ENCODE measurements at regions not wholly inside any gene's neighbourhood (a gene's known extent, or its start where the extent isn't known, plus 50 kb on each side); places are given as distances from the start of the nearest gene placed in this dataset.
"Not testable (repeated sequence)": the region's sequence is repeated elsewhere in the genome, so short reads cannot be mapped to it uniquely, and the experiment has no call there.

DNA sequence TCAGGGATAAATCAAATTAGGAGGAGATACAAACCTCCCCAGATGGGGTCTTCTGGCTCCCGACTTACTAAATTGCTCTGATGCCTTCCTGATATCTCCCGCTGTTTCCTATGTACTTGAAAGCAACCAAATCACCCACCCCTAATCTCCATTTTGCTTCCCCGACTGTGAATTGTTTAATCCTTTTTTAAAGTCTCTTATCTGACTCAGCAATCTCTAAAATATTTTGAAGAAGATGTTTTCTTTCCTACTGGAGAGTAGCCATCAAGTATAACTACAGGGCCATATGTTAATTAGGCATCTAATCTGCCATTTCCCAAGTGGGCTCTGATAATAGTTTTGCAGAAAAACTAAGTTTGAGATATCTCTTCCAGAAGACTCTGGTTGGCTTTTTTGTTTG, 365.2 kb upstream of the MAF start:
- DNase-seq = no peak

DNA sequence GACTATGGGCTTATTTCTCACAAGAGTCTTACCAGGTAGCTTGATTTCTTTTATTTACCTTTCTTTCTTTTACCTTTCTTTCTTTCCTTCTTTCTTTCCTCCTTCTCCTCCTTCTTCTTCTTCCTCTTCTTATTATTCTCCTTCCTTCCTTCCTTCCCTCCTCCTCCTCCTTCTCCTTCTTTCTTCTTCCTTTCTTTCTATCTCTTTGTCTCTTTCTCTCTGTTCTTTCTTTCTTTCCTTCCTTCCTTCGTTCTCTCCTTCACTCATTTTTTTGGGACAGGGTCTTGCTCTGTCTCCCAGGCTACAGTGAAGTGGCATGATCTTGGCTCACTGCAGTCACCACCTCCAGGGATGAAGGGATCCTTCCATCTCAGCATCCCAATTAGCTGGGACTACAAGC, 363.6 kb upstream of the MAF start:
- no peak for DNase-seq

DNA sequence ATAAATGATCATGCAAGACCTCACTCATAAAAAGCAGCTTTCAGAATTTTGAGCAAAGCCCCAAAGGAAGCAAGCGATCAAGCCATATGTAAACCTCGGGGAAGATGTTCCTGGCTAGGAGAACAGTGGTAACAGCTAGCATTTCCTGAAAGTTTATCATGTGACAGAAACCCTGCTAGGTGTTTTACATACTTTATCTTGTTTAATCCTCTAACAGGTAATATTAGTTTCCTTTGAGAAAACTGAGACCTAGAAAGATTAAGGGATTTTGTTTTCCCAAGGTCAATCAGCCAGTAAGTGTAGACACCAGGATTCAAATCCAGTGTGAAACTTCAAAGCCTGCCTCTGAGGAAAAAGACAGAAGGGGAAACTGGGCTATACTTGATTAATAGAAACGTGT, 362.4 kb upstream of the MAF start:
- no peak for DNase-seq

DNA sequence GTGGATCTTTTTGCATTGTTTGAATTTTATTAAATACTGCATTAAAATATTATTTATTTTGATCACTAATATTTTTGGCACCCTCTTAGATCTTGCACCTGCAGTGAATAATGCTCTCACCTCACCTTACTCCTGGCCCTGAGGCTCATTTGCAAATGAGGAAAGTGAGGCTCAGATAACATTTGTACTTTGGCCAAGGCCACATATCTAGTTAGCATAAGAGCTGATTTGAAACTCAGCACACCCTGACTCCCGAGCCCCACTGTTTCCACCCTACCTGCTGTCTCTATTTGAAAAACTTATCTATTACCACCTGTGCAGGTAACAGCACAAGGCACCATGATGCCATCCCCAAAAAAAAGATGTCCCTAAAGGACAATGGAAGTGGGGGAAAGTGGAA, 358.7 kb upstream of the MAF start:
- DNase-seq = no peak

DNA sequence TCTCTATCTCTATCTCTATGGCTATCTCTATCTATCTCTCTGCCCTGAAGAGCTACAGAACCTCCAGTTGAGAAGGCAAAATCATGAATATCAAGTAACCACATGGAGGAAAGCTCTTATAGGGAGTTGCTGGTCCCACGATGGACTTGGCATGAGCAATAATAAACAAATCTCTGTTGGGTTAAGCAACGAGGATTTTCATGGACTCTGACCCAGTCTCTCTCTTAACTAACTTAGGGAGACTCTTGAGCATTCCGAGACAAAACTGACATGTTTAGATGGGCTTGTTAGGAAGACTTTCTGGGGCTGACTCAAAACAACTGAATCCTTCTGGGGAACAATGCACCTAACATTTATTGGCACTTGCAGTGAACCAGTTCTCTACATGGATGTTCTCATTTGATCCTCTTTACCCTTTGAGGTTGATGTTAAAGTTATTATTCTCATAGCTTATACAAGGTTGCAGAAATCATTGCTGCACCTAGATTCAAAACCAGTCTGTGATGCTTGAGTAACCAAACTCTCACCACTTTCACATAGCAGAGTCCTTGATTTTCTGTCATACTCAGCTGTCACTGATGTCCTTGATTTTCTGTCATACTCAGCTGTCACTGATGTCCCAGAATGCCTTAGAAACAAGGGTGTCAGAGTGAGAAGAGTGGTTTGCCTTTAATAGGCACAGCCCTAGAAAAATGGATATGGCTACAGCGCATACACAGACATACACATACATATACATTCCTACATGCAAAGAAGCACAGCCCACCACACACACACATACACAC, 354.6 kb upstream of the MAF start:
- no peak for DNase-seq

DNA sequence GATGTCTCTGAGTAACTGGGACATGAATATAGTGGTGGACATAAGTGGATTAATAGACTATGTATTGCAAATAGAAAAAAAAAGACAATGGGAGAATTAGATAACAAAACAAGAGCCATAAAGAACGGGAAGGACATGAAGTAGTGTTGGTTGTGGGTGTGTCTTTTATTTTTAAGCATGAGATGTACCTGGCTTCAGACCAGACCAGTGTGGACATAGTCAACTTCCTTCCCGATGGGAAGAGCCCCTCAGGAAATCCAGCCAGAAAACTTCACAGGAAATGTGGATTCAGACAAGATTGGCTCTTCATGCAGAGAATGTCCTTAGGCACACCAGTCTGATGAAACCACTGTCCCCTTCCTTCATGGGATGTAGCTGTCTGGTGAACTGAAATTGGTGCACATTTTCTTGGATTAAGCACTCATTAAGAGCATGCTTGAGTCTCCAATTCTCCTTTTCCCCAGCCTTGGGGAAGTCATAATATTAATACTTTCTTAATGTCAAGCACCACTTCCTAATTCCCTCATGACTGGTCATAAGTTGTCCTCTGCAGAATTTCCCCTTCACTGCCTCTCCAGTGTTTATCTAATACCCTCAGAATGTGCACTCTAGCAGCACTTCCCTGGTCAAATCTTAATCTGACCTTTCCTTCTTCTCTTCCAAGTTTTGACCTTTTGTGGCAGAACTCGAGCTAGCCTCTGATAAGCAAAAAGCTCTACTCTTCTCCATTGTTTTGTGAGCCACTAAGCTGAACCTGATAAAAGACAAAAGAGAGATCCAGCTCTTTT, 350.6 kb upstream of the MAF start:
- no peak for DNase-seq

DNA sequence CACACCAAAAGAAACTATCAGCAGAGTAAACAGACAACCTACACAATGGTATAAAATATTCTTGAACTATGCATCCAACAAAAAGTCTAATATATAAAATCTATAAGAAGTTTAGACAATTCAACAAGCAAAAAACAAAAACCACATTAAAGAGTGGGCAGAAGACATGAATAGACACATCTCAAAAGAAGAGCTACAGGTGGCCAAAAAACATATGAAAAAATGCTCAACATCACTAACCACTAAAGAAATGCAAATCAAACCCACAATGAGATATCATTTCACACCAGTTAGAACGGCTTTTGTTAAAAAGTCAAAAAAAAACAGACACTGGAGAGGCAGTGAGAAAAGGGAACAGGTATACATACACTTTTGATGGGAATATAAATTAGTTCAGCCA, 348.9 kb upstream of the MAF start:
- no peak for DNase-seq

DNA sequence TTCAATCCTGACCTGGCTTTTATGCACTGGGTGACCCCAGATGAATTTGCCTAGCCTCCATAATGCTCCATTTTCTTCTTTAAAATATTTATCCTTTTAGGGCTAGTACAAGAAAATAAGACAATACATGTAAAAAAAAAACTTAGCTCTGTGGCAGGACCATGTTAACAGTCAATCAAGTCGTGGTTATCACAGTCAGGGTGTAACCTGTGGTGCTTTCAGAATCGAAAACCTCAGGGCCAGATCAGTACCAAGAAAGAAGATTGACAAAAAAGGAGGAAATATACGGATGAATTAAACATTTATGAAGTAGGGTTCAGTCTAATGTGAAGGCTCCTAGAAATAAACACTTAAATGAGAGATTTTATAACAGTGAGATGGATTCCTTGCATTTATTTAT, 347.2 kb upstream of the MAF start:
- DNase-seq = no peak

DNA sequence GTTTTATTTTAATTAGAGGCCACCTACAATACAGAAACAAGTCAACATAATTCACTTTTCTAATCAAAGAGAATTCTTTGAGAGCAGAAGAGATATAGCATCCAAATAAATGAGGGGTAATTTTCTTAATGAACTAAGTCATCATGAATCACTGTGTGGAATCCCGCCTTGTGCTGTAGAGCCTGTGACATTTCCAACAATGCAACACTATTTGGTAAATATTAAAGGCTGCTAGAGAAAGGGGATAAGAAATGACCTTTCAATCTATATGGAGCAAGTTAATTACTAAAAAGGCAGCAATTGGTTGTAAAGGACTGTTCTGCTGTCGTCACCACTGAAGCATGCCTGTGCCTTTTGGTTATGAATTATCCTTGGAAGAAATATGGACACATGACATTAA, 345.7 kb upstream of the MAF start:
- no peak for DNase-seq

DNA sequence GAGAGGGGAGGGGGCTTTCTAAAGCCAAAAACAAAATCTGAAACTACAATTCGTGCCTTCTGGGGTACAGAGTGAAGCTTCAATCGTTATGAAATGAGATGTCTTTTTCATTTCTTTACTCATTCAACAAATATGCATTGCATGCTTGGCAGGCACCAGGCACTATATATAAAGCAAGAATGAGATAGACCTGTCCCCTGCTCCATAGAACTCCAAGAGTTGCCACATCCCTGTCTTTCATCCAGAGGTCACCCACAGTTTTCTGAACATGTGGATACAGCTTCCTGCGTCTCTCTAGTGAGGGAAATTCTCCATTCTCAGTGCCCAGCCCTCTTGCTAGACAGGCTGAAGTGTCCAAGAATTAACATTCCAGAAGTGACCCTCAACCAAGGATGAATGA, 343.2 kb upstream of the MAF start:
- DNase-seq = no peak

DNA sequence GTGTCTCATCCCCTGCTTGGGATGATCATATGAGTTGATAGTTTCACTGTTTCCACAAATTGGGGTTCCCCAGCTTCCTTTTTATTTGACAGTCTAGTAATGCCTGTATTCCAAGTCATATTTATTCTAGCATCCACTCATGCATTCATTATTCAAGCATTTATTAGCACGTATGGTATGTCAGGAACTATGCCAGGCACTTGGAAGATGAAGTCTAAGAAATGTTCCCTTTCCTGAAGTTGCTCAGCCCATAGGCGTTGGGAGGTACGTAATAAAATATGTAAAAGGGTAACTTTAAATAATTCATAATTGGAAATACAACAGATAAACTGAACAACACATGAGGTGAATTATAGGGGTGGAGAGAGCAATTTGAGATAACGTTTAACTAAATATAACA, 338.0 kb upstream of the MAF start:
- no peak for DNase-seq

DNA sequence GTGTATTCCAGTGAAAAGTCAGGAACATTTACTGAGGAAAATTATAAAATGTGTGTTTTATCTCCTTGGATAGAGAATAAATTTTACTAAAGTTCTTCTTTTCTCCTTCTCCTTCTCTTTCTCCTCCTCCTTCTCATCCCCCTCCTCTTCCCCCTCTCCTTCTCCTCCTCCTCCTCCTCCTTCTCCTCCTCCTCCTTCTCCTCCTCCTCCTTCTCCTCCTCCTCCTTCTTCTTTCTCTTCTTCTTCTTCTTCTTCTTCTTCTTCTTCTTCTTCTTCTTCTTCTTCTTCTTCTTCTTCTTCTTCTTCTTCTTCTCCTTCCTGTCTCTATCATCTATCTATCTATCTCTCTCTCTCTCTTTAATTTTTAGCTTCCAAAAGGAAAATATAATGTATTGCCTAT, 337.1 kb upstream of the MAF start:
- not testable (repeated sequence) for DNase-seq

DNA sequence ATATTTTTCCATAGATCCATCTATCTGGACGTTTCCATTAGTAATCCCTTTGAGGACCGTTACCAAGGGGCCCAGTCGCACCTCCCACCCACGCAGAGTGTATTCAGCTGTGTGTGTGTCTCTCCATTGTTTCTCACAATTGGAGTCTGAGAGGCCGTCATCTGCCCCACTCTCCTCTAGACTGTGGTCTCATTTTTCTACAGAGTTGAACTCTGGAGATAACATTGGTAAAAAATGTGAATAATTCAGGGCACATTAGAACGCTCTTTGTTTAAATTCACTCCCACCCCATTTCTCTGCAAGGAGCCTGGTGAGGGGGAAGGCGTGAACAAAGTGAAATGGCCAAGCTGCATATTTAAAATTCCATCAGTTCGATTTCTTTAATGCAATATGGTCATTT, 333.1 kb upstream of the MAF start:
- no peak for DNase-seq

DNA sequence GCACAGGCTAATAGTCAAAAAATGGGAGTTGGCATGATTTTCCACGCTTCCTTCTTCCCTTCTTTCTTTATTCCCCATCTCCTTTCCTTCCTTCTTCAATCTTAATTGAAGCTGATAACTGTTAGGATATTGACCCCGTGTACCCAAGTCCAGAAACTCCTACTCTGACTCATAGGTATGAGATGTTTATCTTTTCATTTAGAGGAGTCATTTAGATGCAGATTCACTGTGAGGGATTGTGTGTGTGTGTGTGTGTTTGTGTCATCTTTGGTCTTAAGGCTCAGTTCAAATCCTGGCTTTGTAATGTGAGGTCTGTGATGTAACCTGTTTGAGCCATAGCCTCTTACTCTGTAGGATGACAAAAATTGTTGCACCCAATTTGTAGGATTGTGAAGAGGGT, 332.0 kb upstream of the MAF start:
- no peak for DNase-seq

DNA sequence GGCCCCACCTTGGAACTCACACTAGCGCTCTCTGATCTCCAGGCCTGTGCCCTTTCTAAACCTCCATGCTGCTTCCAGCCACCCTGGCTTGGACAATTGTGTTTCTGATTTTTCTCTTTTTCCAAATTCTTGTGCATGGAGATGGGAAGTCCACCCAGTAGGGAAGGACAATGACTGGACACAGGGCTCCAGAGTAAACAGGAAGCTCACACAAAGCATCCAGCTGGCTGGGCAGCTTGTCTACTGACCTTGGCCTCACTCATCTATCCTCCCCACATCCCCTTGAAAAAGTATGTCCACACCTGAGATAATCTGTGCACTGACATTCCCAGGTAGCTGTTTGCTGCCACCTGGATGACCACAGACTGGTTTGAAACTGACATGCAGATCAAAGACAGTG, 331.2 kb upstream of the MAF start:
- no peak for DNase-seq

DNA sequence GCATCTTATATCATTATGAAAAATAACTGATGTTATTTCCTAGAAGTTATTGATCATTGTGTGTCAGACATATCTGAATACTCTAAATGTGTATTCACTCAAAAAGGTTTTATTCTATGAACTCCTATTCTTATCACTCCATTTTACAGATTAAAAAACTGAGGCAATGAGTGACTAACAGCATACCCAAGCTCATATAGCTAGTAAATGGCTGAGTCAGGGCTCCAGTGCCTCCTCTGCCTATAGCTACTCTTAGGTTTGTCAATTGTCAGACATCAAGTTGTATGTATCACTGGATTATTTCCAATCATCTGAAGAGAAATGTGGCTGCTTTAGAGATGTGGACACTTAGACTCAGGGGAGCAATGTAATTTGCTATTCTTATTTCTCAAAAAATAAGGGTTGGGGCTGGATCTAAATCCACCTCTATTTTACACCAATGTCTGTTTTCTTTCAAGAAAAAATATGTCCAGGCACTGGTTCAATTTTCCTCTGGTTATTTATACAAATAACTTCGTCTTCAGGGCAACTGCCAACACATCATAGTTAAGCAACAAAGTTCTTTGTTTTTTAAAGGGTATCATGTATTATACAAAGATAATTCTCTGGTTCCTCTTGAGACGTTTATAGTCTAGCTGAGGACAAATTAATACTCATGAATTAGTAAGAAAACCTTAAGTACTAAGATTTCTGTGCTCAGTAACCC, 328.9 kb upstream of the MAF start:
- DNase-seq = no peak

DNA sequence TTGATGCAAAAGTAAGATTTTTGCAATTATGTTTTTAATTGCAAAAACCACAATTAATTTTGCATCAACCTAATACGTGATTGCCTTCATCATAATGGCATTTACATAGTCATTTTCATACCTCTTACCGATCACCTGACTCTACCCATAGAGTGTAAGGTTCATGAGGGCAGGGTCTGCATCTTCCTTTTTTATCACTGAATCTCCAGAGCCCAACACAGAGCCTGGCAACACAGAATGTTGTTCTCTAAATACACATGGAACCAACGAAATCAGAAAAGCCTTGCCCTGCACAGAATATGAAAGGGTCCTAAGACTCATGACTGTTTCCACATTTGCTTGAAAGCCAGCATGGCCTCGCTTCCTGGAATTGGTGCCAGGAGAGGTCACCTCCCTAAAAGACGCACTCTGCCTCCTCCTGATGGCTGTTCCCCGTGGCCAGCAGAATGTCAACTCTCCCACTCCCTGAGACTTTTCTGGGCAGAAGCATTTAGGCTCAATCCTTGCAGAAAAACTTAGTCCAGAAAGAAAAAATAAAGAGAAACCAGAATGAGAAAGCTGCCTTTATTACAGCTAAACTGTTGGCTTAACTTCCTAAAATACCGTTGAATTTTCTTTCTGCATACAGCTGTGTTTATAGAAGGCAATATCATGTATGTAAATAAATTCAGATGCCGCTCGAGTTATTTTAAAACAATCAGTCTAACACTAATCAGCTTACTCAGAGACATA, 327.8 kb upstream of the MAF start:
- no peak for DNase-seq

DNA sequence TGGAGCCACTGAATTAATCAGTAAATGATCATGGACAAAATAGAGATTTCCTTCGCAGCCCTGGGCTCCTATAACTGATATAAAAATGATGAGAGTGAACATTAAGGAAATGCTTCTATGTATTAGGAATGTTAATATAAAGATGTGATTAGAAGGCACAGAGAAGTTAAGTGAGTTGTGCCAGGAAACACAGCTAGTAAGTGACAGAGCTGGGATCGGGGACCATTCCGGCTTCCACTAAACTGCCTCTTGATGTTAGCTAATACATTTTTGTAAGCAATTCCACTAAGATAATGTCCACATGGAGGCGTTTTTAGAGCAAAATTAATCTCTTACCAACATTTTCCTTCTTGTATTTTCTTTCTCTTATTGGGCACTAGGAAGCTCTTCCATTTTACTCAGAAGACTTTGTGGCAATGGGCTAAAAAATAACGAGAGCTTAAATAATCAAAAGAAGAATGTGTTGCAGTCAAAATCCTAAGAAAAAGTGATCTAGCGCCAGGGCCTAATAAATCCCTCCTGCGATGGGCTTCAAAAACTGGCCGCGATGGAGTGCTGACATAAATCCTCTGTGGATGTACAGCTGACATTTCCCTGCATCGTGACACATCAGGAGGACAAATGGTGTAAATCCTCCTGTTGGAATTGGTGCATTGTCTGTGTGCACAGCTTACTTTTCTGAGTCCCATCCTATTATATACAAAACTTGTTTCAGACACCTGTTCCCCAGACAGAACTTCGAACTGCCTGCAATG, 326.1 kb upstream of the MAF start:
- no peak for DNase-seq

DNA sequence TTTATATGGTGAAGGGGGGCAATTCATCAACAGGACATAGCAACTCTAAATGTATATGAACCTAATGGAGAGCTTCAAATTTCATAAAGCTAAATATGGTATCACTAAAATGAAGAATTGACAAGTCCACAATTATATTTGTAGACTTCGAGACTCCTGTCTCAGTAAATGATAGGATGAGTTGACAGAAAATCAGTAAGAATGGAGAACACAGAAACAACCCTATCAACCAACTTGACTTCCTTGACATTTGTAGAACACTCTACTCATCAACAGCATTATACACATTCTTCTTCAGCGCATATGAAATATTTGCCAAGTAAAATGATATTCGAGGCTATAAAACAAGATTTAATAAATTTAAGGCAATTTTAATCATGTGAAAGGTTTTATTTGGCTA, 322.9 kb upstream of the MAF start:
- no peak for DNase-seq

DNA sequence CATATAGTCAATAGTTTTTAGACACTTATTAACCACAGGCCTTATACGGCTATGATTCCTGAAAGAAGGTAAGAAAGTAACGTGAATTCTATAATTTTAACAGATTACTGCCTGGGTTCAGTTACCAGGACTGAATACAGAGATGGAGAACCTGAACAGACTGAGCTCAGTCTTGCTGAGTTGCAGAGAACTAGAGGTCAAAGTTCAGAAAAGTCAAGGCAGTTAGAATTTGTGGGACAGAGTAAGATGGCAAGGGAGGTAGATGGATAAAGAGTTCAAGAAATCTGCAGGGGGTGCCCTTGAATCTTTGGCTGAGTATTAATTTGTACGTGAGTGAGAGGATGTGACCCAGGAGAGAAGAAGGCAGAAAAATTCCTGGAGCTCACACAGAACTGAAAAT, 320.1 kb upstream of the MAF start:
- DNase-seq = no peak

DNA sequence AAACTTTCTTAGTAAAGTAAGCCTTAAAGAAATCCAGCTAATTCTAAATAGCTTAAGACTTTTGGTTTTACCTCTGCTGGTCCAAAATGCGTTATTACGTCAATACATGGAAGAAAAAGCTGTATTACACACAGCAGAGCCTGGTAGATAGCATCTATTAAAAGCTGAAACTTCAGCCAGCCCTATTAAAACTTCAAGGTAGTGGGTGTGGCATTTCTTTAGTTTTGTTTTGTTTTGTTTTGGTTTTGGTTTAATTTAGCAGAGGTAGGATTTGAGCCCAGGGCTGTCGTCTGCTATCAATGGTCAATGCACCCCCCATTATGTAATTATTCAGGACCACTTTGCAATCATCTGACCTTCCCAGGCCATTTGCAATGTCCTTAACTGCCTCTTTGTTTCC, 318.4 kb upstream of the MAF start:
- DNase-seq = no peak

DNA sequence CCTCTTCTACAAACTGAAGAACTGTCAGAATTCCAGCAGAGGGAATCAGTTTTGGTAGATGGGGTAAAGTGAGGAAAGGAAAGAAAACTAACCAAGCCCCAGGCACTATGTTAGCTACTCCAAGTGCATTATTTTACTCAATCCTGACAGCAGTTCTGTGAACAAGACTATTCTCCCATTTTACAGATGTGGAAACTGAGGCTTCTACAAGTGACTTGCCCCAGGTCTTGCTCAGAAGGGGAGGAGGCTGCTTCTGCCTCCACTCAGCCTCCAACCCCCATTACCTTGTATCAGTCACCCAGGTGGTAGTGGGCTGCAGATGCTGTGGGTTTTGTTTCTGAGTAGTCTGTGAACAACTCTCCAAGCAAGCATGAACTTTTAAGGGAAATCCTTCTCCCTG, 315.2 kb upstream of the MAF start:
- DNase-seq = no peak

All from NCI-H1105 (cell line).